B cell (primary cell): ENCODE measurements at regions not wholly inside any gene's neighbourhood (a gene's known extent, or its start where the extent isn't known, plus 50 kb on each side); places are given as distances from the start of the nearest gene placed in this dataset.

Source experiments
- ATAC-seq: fragments of 200-7000 bp; cut with Tn5 transposase; one replicate; pipeline ENCODE4 v1.10.0; 2021; ENCODE audit warnings: low read depth, mild to moderate bottlenecking, moderate number of reproducible peaks, moderate library complexity
- CTCF ChIA-PET: fragments of 350-600 bp; sonication (Branson Sonifier 250); formaldehyde crosslinking; loops from one replicate; lab custom pipeline; 2021; ENCODE audit warnings: antibody characterized with exemption, inconsistent platforms; lab: Charles Lee
- POLR2A ChIA-PET: fragments of 350-600 bp; sonication (Branson Sonifier 250); formaldehyde crosslinking; loops from one replicate; lab custom pipeline; 2021; ENCODE audit warnings: antibody characterized with exemption; lab: Charles Lee
- DNase-seq: peaks from one replicate; pipeline ENCODE4 v3.0.0; 2013
- H2AFZ ChIP-seq: 2 replicates; pipeline ENCODE4 v1.6.1; 2012; ENCODE audit warnings: mild to moderate bottlenecking, low read depth, low read length; ENCODE audit not compliant: insufficient read depth, poor library complexity, severe bottlenecking
- H3K27ac ChIP-seq, 2 donors: 1 replicate in 1 of 2; 2 replicates in 1 of 2; pipeline ENCODE4 v1.5.1; 2012 to 2013; ENCODE audit warnings: low read length in 2 of 2, mild to moderate bottlenecking in 2 of 2, moderate library complexity in 1 of 2
- H3K27me3 ChIP-seq, 4 experiments: fragments of 200-600 bp in 1 of 4; sonication (generic) in 1 of 4; replicated peaks in 1 of 4; 1 replicate in 2 of 4; 2 replicates in 2 of 4; pipeline versions ENCODE4 v1.6.1 to v1.7.0; 2013 to 2016; ENCODE audit warnings: low read length in 3 of 4, mild to moderate bottlenecking in 2 of 4, mixed read lengths in 1 of 4, moderate library complexity in 1 of 4; ENCODE audit not compliant: insufficient read depth in 4 of 4, control insufficient read depth in 3 of 4; ENCODE audit errors: control extremely low read depth in 1 of 4
- H3K36me3 ChIP-seq, 2 experiments: replicated peaks in 1 of 2; 1 replicate in 1 of 2; 2 replicates in 1 of 2; pipeline versions ENCODE4 v1.6.1 to v1.7.1; 2013; ENCODE audit warnings: low read length in 1 of 2; ENCODE audit not compliant: insufficient read depth in 2 of 2, control insufficient read depth in 1 of 2; ENCODE audit errors: control extremely low read depth in 1 of 2, extremely low read depth in 1 of 2
- H3K4me1 ChIP-seq, 2 donors: fragments of 200-600 bp in 1 of 2; sonication (generic) in 1 of 2; 1 replicate in 1 of 2; 2 replicates in 1 of 2; pipeline versions ENCODE4 v1.5.1 to v1.6.1; 2013 to 2017; ENCODE audit warnings: low read length in 2 of 2; ENCODE audit not compliant: control insufficient read depth in 2 of 2, insufficient read depth in 2 of 2
- H3K4me2 ChIP-seq: replicated peaks from 2 replicates; pipeline ENCODE3; 2012; ENCODE audit warnings: mild to moderate bottlenecking, low read depth, low read length; ENCODE audit not compliant: poor library complexity, severe bottlenecking
- H3K4me3 ChIP-seq, 5 experiments: fragments of 200-600 bp in 1 of 5; sonication (generic) in 1 of 5; 1 replicate in 3 of 5; 2 replicates in 2 of 5; pipeline versions ENCODE4 v1.5.1 to v1.7.0; 2011 to 2016; ENCODE audit warnings: low read length in 4 of 5, mild to moderate bottlenecking in 4 of 5, low read depth in 2 of 5, control low read depth in 1 of 5, moderate library complexity in 1 of 5; ENCODE audit not compliant: insufficient read depth in 1 of 5; ENCODE audit errors: control extremely low read depth in 1 of 5, extremely low read depth in 1 of 5
- H3K79me2 ChIP-seq: fragments of 200-600 bp; sonication (generic); one replicate; pipeline ENCODE4 v1.6.0; 2016; ENCODE audit warnings: low read length; ENCODE audit not compliant: control insufficient read depth, insufficient read depth
- H3K9ac ChIP-seq: fragments of 200-600 bp; sonication (generic); 2 replicates; pipeline ENCODE4 v1.6.1; 2017; ENCODE audit warnings: mild to moderate bottlenecking, low read length, moderate library complexity
- H3K9me3 ChIP-seq, 3 donors: one replicate each; pipeline versions ENCODE4 v1.6.1 to v1.7.1; 2013; ENCODE audit warnings: low read length in 2 of 3; ENCODE audit not compliant: control insufficient read depth in 2 of 3, insufficient read depth in 1 of 3; ENCODE audit errors: control extremely low read depth in 1 of 3
- H4K20me1 ChIP-seq: 2 replicates; pipeline ENCODE4 v1.6.0; 2012; ENCODE audit warnings: mild to moderate bottlenecking, low read length; ENCODE audit not compliant: insufficient read depth, control insufficient read depth, poor library complexity, severe bottlenecking
- H3K27ac Mint-ChIP-seq: one replicate; pipeline ENCODE4 v1.8.0; 2021; ENCODE audit warnings: mixed read lengths
- H3K27me3 Mint-ChIP-seq: one replicate; pipeline ENCODE4 v1.8.0; 2021; ENCODE audit warnings: mixed read lengths
- H3K4me1 Mint-ChIP-seq: one replicate; pipeline ENCODE4 v1.8.0; 2021; ENCODE audit warnings: mixed read lengths
- H3K4me3 Mint-ChIP-seq: one replicate; pipeline ENCODE4 v1.8.0; 2021; ENCODE audit warnings: mixed read lengths
- H3K9me3 Mint-ChIP-seq: one replicate; pipeline ENCODE4 v1.8.0; 2022; ENCODE audit warnings: mixed read lengths; ENCODE audit not compliant: insufficient read depth
- EZH2 ChIP-seq: IDR thresholded peaks from 2 replicates; pipeline ENCODE4 v1.6.1; 2012; ENCODE audit warnings: borderline replicate concordance, low read depth, mild to moderate bottlenecking, moderate library complexity, low read length; ENCODE audit not compliant: insufficient read depth, poor library complexity, severe bottlenecking
- WGBS: methylation state at CpG from one replicate; pipeline ENCODE4 v1.1.5; 2013; ENCODE audit warnings: missing lambda C conversion rate; ENCODE audit not compliant: insufficient coverage; 5-methylcytosine and 5-hydroxymethylcytosine counted together
- intact Hi-C: fragments of 100-400 bp; cut with micrococcal nuclease; formaldehyde crosslinking; loops from one replicate; pipeline ENCODE4 v1.10.0; 2022
- TF ChIP-seq, protein P1 (sequence below): fragments of 200-600 bp; IDR thresholded peaks from one replicate; pipeline ENCODE4 v1.8.0; 2022; ENCODE audit warnings: antibody characterized with exemption, mild to moderate bottlenecking

DNA sequence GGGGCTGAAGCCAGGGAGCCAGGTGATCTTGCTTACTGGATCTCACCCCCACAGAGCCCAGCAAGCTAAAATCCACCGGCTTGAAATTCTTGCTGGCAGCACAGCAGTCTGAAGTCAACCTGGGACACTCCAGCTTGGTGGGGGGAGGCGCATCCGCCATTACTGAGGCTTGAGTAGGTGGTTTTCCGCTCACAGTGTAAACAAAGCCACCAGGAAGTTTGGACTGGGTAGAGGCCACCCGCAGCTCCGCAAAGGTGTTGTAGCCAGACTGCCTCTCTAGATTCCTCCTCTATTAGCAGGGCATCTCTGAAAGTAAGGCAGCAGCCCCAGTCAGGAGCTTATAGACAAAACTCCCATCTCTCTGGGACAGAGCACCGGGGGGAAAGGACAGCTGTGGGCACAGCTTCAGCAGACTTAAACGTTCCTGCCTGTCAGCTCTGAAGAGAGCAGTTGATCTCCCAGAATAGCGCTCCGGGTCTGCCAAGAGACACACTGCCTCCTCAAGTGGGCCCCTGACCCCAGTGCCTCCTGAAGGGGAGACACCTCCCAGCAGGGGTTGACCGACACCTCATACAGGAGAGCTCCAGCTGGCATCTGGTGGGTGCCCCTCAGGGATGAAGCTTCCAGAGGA is 206.3 kb upstream of the KHDRBS2 start:
- Histone ChIP-seq H3K36me3 (no peaks in the 10 kb centered on the region), H2AFZ (no peak overlapping the region), H3K4me2 (no peak overlapping the region), H3K27ac (no peak overlapping the region), H3K4me1 (no peaks in the 10 kb centered on the region), H4K20me1 (no peaks in the 10 kb centered on the region), H3K27me3 (no peaks in the 10 kb centered on the region), H3K4me3 (no peak overlapping the region), H3K79me2 (no peaks in the 10 kb centered on the region), H3K9ac (no peak overlapping the region), H3K9me3 (peaks cover 0 to 7% (median 0%) of the 10 kb centered on the region in 3 donors)
- intact Hi-C loops = no loop called here
- no peak overlapping the region for H3K27ac Mint-ChIP-seq
- POLR2A ChIA-PET = no interaction called here
- H3K27me3 Mint-ChIP-seq = no peaks in the 10 kb centered on the region
- TF ChIP-seq, protein P1, sequence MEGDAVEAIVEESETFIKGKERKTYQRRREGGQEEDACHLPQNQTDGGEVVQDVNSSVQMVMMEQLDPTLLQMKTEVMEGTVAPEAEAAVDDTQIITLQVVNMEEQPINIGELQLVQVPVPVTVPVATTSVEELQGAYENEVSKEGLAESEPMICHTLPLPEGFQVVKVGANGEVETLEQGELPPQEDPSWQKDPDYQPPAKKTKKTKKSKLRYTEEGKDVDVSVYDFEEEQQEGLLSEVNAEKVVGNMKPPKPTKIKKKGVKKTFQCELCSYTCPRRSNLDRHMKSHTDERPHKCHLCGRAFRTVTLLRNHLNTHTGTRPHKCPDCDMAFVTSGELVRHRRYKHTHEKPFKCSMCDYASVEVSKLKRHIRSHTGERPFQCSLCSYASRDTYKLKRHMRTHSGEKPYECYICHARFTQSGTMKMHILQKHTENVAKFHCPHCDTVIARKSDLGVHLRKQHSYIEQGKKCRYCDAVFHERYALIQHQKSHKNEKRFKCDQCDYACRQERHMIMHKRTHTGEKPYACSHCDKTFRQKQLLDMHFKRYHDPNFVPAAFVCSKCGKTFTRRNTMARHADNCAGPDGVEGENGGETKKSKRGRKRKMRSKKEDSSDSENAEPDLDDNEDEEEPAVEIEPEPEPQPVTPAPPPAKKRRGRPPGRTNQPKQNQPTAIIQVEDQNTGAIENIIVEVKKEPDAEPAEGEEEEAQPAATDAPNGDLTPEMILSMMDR = no peak
- no peak for TF ChIP-seq EZH2
- CTCF ChIA-PET = no interaction called here
- H3K4me1 Mint-ChIP-seq = no peaks in the 10 kb centered on the region
- WGBS = 96% methylated on average over 11 of the region's 11 CpGs
- DNase-seq = no peak
- no peak for ATAC-seq
- peaks cover 3% of the 10 kb centered on the region for H3K9me3 Mint-ChIP-seq
- no peak overlapping the region for H3K4me3 Mint-ChIP-seq

DNA sequence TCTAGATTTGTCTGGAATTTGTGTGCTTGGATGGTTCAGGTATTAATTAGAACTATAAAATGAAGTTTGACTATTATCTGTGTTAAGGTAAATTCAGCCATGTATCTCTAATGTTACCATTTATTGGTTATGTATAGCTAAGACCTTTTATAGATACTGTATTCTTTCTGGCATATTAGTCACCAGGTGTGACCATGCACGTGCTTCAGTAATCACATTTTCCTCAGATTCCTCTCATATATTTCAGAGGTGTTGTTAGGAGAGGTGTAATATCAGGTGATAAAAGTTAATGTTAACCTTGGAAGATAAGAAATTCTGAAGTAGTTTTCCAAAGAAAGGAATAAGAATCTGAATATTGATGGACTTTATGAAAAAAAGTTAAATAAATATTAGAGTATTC is 194.5 kb upstream of the KHDRBS2 start:
- no peaks in the 10 kb centered on the region for H3K4me1 Mint-ChIP-seq

More for the DNA sequence above, 194.5 kb upstream of the KHDRBS2 start:
- H3K9me3 Mint-ChIP-seq = no peaks in the 10 kb centered on the region
- Histone ChIP-seq H3K27me3 (no peaks in the 10 kb centered on the region), H3K27ac (no peak overlapping the region), H3K36me3 (no peaks in the 10 kb centered on the region), H3K9ac (no peak overlapping the region), H3K4me1 (no peaks in the 10 kb centered on the region), H3K79me2 (no peaks in the 10 kb centered on the region), H3K4me2 (no peak overlapping the region), H2AFZ (no peak overlapping the region), H3K9me3 (no peaks in the 10 kb centered on the region), H4K20me1 (no peaks in the 10 kb centered on the region), H3K4me3 (no peak overlapping the region)
- WGBS = no CpG with 5 or more reads among the region's 1 CpG
- no peak overlapping the region for H3K27ac Mint-ChIP-seq
- ATAC-seq (no peak), DNase-seq (no peak)
- intact Hi-C loops = no loop called here
- no peaks in the 10 kb centered on the region for H3K27me3 Mint-ChIP-seq
- TF ChIP-seq EZH2 = no peak
- TF ChIP-seq, protein P1 = no peak
- ChIA-PET POLR2A (no interaction called here), CTCF (interaction anchor here (0.8 kb wide), 1 partner anchor 11 kb away, joined by 3 read pairs; no protein-coding TSS in a partner anchor)
- no peak overlapping the region for H3K4me3 Mint-ChIP-seq
